ENCODE measurements at regions not wholly inside any gene's neighbourhood (a gene's known extent, or its start where the extent isn't known, plus 50 kb on each side); places are given as distances from the start of the nearest gene placed in this dataset.

GRCh38 chr12:33718631-33719030, 279.0 kb upstream of the SYT10 start:
- no peak for FAIRE-seq
- ChIA-PET CTCF (interaction anchor here (1.6 kb wide), 1 partner anchor 24 kb away, joined by 3 read pairs; no protein-coding TSS in a partner anchor), POLR2A (no interaction called here)
- Histone ChIP-seq H3K4me1 (no peaks in the 10 kb centered on the region), H3K4me3 (no peak overlapping the region), H3K27ac (no peak overlapping the region), H3K9me3 (no peaks in the 10 kb centered on the region), H3K4me2 (no peak overlapping the region)
- no peak for TF ChIP-seq EHF (CRISPR knock-in tag; IDR thresholded peaks at IDR 0.05)
- no peak for TF ChIP-seq HMGXB4 (CRISPR knock-in tag; IDR thresholded peaks at IDR 0.05; ENCODE audit: borderline replicate concordance)
- TF ChIP-seq POLR2A (IDR thresholded peaks at IDR 0.05; ENCODE audit: low read length) = no peak
- TF ChIP-seq NPAS2 (CRISPR knock-in tag; IDR thresholded peaks at IDR 0.05; ENCODE audit: borderline replicate concordance) = no peak
- 24% methylated on average over 2 of the region's 2 CpGs for WGBS (ENCODE audit: missing lambda C conversion rate)
- no peak for ATAC-seq
- no peak for DNase-seq (ENCODE audit: low read depth in 1 of 2, low spot score in 1 of 2)

DNA sequence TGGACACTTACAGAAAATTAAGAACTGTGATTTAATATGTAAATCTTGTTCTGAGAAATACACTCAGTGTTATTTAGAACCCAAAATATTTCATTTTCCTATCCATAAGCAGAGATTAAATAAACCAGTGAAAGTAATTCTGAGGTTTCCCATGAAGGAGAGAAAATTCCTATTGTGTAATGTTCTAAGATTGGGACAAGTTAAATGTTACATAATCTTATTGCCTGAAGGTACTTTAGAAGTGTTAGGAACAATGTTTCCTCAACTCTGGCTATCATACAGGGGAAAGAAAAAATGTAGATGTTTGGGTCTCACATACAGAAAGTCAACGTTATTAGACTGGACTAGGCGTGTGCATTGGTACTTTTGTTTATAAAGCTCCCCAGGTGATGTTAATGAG, 281.9 kb upstream of the SYT10 start:
- Histone ChIP-seq H3K4me3 (no peak overlapping the region), H3K9me3 (no peaks in the 10 kb centered on the region), H3K4me2 (no peak overlapping the region), H3K27ac (no peak overlapping the region), H3K4me1 (no peaks in the 10 kb centered on the region)
- WGBS (ENCODE audit: missing lambda C conversion rate) = 0% methylated on average over 2 of the region's 2 CpGs
- DNase-seq (ENCODE audit: low read depth in 1 of 2, low spot score in 1 of 2) (no peak), FAIRE-seq (no peak), ATAC-seq (no peak)
- ChIA-PET CTCF (no interaction called here), POLR2A (no interaction called here)
- no peak for TF ChIP-seq ELK1 (IDR thresholded peaks at IDR 0.05; ENCODE audit: low read depth, low read length)
- TF ChIP-seq, protein P1, sequence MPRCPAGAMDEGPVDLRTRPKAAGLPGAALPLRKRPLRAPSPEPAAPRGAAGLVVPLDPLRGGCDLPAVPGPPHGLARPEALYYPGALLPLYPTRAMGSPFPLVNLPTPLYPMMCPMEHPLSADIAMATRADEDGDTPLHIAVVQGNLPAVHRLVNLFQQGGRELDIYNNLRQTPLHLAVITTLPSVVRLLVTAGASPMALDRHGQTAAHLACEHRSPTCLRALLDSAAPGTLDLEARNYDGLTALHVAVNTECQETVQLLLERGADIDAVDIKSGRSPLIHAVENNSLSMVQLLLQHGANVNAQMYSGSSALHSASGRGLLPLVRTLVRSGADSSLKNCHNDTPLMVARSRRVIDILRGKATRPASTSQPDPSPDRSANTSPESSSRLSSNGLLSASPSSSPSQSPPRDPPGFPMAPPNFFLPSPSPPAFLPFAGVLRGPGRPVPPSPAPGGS (IDR thresholded peaks at IDR 0.05) = no peak
- TF ChIP-seq NPAS2 (CRISPR knock-in tag; IDR thresholded peaks at IDR 0.05; ENCODE audit: borderline replicate concordance) = no peak
- no peak for TF ChIP-seq NFE2L2 (conservative IDR thresholded peaks at IDR 0.05; ENCODE audit: low read length)
- no peak for TF ChIP-seq MAFK (IDR thresholded peaks at IDR 0.05; ENCODE audit: partially characterized antibody)
- no peak for TF ChIP-seq JUNB (IDR thresholded peaks at IDR 0.05)

DNA sequence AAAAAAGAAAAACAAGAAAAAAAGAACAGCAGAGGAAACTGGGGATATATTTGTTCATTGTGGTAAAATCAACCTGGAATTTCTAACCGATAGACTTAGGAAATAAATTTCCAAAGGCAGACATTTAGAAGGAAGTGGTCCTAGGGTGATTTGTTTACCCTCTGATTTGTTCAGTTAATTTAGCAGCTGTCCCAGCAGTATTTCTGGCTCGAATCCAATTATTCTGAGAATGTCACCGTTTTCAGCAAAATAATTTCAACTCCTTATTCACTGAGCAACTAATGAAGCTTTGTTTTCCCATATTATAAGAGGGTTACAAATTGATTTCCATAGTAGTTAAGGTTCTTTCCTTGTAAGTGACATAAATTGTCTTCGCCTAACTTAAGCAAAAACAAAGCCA, 285.2 kb upstream of the SYT10 start:
- FAIRE-seq (no peak), ATAC-seq (no peak), DNase-seq (ENCODE audit: low read depth in 1 of 2, low spot score in 1 of 2) (no peak)
- Histone ChIP-seq H3K4me2 (no peak overlapping the region), H3K4me3 (no peak overlapping the region), H3K27ac (no peak overlapping the region), H3K9me3 (no peaks in the 10 kb centered on the region; the same call in 2 of the 3 replicates), H3K4me1 (no peaks in the 10 kb centered on the region)
- TF ChIP-seq RARB (CRISPR knock-in tag; IDR thresholded peaks at IDR 0.05) (no peak), POLR2A (IDR thresholded peaks at IDR 0.05; ENCODE audit: low read length) (no peak), CHD4 (IDR thresholded peaks at IDR 0.05; ENCODE audit: borderline replicate concordance) (no peak), NFE2L2 (conservative IDR thresholded peaks at IDR 0.05; ENCODE audit: low read length) (no peak), RNF2 (IDR thresholded peaks at IDR 0.05; ENCODE audit: borderline replicate concordance, low read depth) (no peak), GATA3 (IDR thresholded peaks at IDR 0.05; ENCODE audit: borderline replicate concordance) (no peak), FOXS1 (CRISPR knock-in tag; IDR thresholded peaks at IDR 0.05) (no peak), MAX (IDR thresholded peaks at IDR 0.05) (no peak)
- WGBS (ENCODE audit: missing lambda C conversion rate) = 21% methylated on average over 4 of the region's 4 CpGs
- CTCF ChIA-PET = no interaction called here
- POLR2A ChIA-PET = no interaction called here

DNA sequence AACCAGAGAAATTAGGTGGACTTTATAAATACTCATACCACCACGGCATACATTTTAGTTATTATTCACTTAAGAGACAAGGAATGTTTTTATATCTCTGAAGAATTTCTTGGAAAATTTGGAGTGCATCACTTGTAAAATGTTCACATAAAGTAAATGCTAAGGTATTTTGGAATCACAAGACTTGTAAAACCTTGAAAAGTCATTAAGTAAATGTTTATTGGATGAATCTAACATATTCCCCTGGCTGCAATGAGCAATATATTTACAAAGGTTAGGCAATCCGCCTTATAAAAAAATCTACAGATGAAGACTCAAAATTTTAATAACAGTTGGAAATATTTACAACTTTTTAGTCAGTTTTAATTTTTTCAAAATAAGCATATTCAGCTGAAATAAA, 287.4 kb upstream of the ALG10 start:
- Histone ChIP-seq H3K4me1 (no peaks in the 10 kb centered on the region), H3K27ac (no peak overlapping the region), H3K9me3 (no peaks in the 10 kb centered on the region; the same call in 2 of the 3 replicates), H3K4me3 (no peak overlapping the region), H3K4me2 (no peak overlapping the region)
- no peak for ATAC-seq
- TF ChIP-seq FOSB (CRISPR knock-in tag; IDR thresholded peaks at IDR 0.05) (no peak), HMGXB4 (CRISPR knock-in tag; IDR thresholded peaks at IDR 0.05; ENCODE audit: borderline replicate concordance) (no peak), KDM5A (IDR thresholded peaks at IDR 0.05) (no peak), CHD2 (IDR thresholded peaks at IDR 0.05; ENCODE audit: low read length, partially characterized antibody) (no peak), ELK1 (IDR thresholded peaks at IDR 0.05; ENCODE audit: low read depth, low read length) (no peak), CEBPB (IDR thresholded peaks at IDR 0.05) (no peak)
- DNase-seq (ENCODE audit: low read depth in 1 of 2, low spot score in 1 of 2) = no peak
- POLR2A ChIA-PET = no interaction called here
- 4% methylated on average over 2 of the region's 2 CpGs for WGBS (ENCODE audit: missing lambda C conversion rate)
- no peak for FAIRE-seq
- CTCF ChIA-PET = no interaction called here
